Epidermal melanocyte (primary cell): ENCODE measurements at regions not wholly inside any gene's neighbourhood (a gene's known extent, or its start where the extent isn't known, plus 50 kb on each side); places are given as distances from the start of the nearest gene placed in this dataset.
A peak's percentile ranks its signal among the peaks of the same experiment; 100 is the strongest.
"Not testable (repeated sequence)": the region's sequence is repeated elsewhere in the genome, so short reads cannot be mapped to it uniquely, and the experiment has no call there.

ENCODE experiments used
- DNase-seq: peaks from one replicate; pipeline ENCODE4 v3.0.0; 2011; ENCODE audit warnings: low spot score; ENCODE audit not compliant: insufficient read length

GRCh38 chr7:85896531-85896930 is 709.7 kb upstream of the SEMA3D start:
- DNase-seq, result no peak

DNA sequence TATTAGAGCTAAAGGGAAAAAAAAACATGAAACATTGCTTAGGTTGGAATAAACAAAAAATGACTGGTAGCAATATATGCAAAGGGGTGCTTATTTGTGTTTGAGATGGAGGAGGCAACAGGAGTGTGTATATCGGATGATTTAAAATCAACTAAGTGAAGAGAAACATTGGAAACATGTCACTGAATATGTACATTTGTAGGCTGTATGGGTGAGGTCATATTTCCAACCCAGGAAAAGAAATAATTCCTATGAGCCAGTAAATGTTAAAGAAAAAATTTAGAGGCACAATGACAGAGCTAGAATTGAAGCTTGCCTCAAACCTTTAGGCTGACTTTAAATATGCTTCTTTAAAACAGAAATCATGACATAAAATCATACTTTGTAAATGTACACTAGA is 709.0 kb upstream of the SEMA3D start:
- no peak for DNase-seq

DNA sequence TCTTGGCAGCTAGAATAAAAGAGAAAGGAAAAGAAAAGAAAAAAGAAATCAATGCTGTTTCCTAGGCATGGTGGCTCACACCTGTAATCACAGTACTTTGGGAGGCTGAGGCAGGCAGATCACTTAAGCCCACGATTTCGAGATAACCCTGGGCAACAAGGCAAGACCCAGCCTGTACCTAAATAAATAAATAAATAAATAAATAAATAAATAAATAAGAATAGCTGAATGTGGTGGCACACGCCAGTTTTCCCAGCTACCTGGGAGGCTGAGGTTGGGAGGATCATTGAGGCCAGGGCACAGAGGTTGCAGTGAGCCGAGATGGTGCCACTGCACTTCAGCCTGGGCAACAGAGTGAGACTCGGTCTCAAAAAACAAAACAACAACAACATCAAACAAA is 705.0 kb upstream of the SEMA3D start:
- DNase-seq, result not testable (repeated sequence)

DNA sequence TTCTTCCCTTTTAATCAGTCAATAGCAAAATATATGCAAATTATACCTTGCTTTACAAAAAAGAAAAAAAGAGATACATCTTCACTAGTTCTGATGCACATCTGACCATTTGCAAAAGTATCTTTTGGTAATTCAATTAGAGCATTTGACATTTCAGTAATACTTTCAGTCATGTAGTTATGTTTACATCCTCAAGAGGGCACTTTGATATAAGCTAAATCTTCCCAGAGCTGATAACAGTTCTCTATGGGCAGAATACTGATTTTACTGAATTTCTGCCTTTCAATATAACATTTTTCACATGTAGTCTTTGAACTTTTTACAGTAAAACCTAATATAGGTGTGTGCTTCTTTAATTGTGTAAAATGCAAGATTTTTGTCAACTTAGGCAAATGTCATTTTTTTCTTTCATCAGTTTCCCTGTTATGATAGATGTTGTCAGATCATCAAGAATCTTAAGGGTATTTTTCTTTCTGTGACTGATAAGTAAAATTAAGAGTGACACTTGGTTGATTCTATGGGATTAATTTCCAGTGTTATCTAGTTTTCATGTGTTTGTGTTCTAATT is 703.5 kb upstream of the SEMA3D start:
- peak; percentile 23 for DNase-seq

GRCh38 chr7:85887133-85887532 is 700.3 kb upstream of the SEMA3D start:
- DNase-seq, result no peak

GRCh38 chr7:85882335-85882734 is 695.5 kb upstream of the SEMA3D start:
- no peak for DNase-seq

- no peak for DNase-seq
Measured at GRCh38 chr7:85875398-85875797, 688.5 kb upstream of the SEMA3D start.

GRCh38 chr7:85866540-85866939 is 679.7 kb upstream of the SEMA3D start:
- DNase-seq, result no peak

GRCh38 chr7:85851571-85852193 is 664.8 kb upstream of the SEMA3D start:
- peak; percentile 18 for DNase-seq

DNA sequence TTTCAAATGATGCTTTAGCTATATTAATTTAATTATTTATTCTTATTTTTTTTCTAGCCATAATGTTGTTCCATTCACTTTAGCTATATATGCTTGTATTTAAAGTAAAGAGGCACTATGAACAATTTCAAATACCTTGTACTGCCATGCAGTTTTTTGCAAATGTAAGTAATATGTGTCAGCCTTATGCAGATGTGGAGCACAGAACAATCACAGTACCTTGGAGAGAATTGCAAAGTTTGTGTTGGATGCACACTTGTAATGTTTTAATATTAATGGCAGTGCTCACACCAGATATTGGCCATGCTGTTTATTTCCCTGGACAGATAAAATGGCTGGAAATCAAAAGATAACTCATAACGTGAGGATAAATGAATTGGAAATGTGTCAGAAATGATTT is 663.5 kb upstream of the SEMA3D start:
- DNase-seq, result no peak

- no peak for DNase-seq
Measured at GRCh38 chr7:85840554-85840953, 653.7 kb upstream of the SEMA3D start.

GRCh38 chr7:85833066-85833465 is 646.2 kb upstream of the SEMA3D start:
- no peak for DNase-seq

- DNase-seq, result no peak
Measured at GRCh38 chr7:85830982-85831381, 644.1 kb upstream of the SEMA3D start.

DNA sequence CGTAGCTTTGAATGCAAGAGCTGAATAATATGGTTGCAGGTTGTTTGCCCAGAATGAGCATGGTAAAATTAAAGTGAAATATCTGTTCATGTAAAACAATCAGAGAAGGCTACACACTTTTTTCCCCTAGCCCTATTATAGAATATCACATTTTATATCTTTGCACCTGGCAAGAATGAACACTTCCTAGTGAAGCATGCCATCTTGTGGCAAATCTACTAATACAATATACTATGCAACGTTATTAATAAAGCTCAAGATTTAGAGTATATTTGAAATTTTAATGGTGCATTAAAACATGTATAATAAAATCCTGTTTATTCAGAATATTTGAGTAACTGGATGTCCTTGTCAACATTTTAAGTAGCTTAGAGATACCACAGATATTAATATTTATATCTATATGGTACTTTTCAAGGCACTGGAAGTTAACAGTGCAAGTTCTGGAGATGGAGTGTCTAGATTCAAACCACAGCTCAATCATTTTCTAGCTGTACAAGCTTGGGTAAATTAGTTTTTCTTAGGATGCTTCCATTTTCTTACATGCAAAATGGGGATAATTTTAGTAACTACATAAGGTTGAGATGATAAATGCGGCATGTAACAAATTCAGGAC is 643.1 kb upstream of the SEMA3D start:
- no peak for DNase-seq

- no peak for DNase-seq
Measured at GRCh38 chr7:85829176-85829575, 642.3 kb upstream of the SEMA3D start.

- no peak for DNase-seq
Measured at GRCh38 chr7:85828614-85829013, 641.8 kb upstream of the SEMA3D start.

- no peak for DNase-seq
Measured at GRCh38 chr7:85823396-85824080, 636.7 kb upstream of the SEMA3D start.

GRCh38 chr7:85821926-85822325 is 635.1 kb upstream of the SEMA3D start:
- DNase-seq, result no peak

DNA sequence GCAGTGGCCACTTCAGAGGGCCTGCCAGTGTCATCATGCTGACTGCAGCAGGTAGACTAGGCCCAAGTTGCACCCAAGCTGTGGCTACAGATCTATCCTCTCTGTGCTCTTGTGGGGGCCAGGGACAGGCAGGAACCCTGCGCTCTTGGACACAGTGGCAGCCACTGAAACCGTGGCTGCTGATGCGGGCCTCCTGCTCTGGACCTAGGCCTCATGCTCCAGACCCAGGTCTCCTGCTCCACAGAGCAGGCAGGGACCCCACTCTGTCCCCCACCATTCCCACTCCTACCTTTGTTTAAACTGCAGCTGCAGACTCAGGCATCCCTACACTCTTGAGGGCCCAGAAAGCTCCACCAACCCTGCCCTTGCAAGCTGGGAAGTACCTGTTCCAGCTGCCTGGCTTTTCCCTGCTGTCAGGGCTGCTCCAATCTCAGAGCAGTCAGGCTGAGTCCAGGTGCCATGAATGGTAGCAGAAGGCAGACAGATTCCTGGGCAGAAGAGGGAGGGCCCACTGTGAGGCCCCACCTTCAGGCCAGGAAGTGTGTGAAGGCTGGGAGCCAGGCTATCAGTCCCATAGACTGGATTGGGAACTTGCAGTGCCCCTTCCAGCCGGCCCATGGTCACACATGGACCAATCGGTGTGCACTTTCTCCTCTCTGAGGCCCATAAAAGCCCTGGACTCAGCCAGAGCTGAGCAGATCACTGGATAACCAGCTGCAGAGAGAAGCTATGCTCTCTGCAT is 634.0 kb upstream of the SEMA3D start:
- no peak for DNase-seq

DNA sequence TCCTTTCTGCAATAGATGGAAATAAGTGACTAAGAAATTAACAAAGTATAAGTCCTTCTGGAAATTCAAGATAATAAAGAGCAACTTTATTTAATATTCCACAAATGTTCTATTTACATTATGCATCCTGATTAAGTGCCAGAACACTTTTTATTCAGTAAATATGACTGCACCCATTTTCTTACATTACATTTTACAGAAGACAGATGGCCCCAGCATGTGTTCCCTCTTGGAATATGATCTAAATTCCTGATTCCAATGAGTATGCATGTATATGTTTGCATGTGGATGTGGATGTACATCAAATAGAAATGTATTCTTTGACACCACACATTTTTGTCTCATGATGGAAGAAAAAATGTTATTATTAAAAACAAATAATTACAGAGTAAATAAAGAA is 628.7 kb upstream of the SEMA3D start:
- no peak for DNase-seq

- DNase-seq, result no peak
Measured at GRCh38 chr7:85806321-85806720, 619.5 kb upstream of the SEMA3D start.

DNA sequence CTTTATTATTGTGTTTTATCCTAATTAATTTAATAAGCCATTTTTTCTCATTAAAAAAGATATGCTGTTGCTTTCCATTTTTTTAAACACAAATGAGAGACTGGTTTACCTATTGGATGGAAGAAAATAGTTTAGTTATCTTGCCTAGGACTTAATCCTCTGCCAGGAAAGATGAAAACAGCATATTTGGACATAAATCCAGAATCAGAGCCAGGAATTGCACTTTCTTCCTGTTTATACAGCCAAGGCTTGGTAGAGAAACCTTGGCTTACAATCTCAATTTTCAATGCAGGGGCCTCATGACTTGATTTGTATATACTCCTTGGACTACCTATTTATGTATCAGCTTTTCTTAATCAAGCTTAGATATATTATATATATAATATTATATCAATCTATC is 618.8 kb upstream of the SEMA3D start:
- no peak for DNase-seq
